Neuron (in vitro differentiated cells): ENCODE measurements at regions not wholly inside any gene's neighbourhood (a gene's known extent, or its start where the extent isn't known, plus 50 kb on each side); places are given as distances from the start of the nearest gene placed in this dataset.

Source experiments
- H2AFZ ChIP-seq: one replicate; pipeline ENCODE4 v1.6.1; 2013; ENCODE audit warnings: low read depth, mild to moderate bottlenecking, inconsistent platforms, low read length, moderate library complexity
- H3K27me3 ChIP-seq: one replicate; pipeline ENCODE4 v1.6.1; 2013; ENCODE audit warnings: low read length; ENCODE audit not compliant: insufficient read depth
- H3K36me3 ChIP-seq: one replicate; pipeline ENCODE4 v1.6.1; 2013; ENCODE audit warnings: low read length; ENCODE audit not compliant: insufficient read depth
- H3K4me1 ChIP-seq: one replicate; pipeline ENCODE4 v1.6.1; 2013; ENCODE audit warnings: low read length; ENCODE audit not compliant: insufficient read depth
- H3K4me3 ChIP-seq: 2 replicates; pipeline ENCODE4 v1.5.1; 2013; ENCODE audit warnings: mild to moderate bottlenecking, low read length, moderate library complexity
- H3K9me3 ChIP-seq: one replicate; pipeline ENCODE4 v1.6.1; 2013; ENCODE audit warnings: low read length

DNA sequence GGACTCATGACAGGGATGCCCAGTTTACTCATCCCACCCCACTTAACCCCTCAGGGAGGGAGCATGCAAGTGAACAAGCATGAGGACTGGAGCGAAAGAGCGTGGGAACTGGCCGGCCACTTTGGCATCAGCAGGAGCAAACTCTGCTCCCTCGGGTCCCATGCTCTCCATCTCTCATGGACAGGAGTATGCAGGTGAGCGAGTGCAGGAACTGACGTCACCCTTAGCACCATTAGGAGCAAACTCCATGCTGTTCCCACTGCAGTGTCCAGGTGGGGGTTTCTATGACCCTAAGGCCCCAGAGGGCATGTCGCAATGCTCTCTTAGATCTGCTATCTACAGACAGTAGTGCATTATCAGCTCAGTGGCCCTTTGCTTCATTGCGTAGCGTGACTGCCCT lies 821.8 kb upstream of the LRFN5 start:
- H3K4me3 ChIP-seq = no peak overlapping the region
- no peaks in the 10 kb centered on the region for H3K27me3 ChIP-seq

DNA sequence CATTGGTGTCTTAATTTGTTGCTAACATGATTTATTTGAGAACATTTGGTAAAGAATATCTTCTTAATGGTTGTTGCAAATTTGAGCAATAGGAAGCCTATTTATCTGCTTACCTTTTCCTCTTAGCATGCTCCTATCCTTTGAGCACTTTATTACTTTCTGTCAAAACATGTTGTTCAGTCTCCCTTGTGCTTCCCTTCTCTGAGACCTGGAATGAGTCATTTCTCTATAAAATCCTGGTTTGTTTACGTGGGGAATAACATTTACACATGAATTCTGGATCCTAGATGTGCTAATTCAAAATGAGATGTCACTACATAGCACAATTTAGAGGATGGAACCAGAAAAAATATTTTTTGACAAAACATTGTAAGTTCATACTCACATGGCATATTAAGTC lies 844.0 kb upstream of the LRFN5 start:
- Histone ChIP-seq H3K4me3 (no peak overlapping the region), H3K4me1 (no peaks in the 10 kb centered on the region), H2AFZ (no peak overlapping the region), H3K27me3 (no peaks in the 10 kb centered on the region), H3K36me3 (no peaks in the 10 kb centered on the region), H3K9me3 (no peaks in the 10 kb centered on the region)

More for the DNA sequence above, 821.8 kb upstream of the LRFN5 start:
- Histone ChIP-seq H3K9me3 (peaks cover 4% of the 10 kb centered on the region), H3K4me1 (no peaks in the 10 kb centered on the region), H3K36me3 (no peaks in the 10 kb centered on the region), H2AFZ (no peak overlapping the region)

DNA sequence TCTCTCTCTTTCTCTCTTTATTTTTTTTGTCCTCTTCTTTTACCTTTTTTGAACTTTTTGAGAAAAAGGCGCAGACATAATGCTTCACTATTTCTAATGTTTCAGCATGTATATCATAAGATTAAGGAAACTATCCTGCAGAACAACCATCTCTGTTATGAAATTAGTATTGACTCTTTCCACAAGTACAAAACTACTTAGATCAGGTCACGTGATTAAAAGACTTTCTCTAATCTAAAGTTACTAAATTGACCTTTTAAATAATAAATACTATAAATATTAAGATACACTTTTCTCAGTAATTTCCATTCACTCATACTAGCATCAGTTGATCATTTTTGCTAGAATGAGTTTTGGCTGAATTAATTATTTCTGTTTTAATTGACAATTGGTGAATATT lies 844.5 kb upstream of the LRFN5 start:
- Histone ChIP-seq H3K36me3 (no peaks in the 10 kb centered on the region), H3K4me3 (no peak overlapping the region), H2AFZ (no peak overlapping the region), H3K27me3 (no peaks in the 10 kb centered on the region), H3K9me3 (no peaks in the 10 kb centered on the region), H3K4me1 (no peaks in the 10 kb centered on the region)

DNA sequence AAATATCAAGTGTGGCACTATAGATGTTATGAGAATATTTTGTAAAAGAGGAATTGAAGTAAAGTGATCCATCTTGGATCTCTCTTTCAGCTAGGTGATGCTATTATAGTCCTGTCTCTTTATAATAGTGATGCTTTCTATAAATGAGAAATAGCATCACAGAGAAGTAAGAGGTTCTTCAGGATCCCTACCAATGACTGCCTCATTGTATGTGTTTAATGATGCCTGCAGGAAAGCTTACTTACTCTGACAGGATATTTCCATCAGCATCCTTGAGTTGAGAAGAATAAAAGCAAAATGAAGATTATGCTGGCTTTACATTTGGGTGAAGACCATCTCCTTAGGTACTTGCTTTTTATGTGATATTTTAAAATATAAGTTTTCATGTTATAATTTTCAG lies 846.0 kb upstream of the LRFN5 start:
- Histone ChIP-seq H2AFZ (no peak overlapping the region), H3K4me1 (no peaks in the 10 kb centered on the region), H3K27me3 (no peaks in the 10 kb centered on the region), H3K4me3 (no peak overlapping the region), H3K36me3 (no peaks in the 10 kb centered on the region), H3K9me3 (no peaks in the 10 kb centered on the region)

DNA sequence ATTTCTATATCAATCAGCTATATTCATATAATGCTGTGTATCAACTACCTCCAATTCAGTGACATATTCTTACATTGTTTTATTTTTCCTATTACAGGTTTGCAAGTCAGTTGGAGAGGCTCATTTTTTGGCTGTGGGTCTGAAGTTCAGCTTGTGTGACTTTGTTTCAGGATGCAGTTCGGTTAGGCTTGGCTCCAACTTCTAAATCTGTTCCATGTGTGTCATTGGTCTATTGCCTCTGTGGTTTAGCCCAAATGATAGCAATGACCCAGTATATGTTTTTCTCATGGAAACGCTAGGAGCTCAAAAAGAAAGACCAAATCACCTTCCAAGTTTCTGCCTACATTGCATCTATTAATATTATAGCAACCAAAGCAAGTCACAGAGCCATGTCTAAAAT lies 848.6 kb upstream of the LRFN5 start:
- Histone ChIP-seq H3K4me3 (no peak overlapping the region), H3K9me3 (no peaks in the 10 kb centered on the region), H3K27me3 (no peaks in the 10 kb centered on the region), H2AFZ (no peak overlapping the region), H3K36me3 (no peaks in the 10 kb centered on the region), H3K4me1 (no peaks in the 10 kb centered on the region)

DNA sequence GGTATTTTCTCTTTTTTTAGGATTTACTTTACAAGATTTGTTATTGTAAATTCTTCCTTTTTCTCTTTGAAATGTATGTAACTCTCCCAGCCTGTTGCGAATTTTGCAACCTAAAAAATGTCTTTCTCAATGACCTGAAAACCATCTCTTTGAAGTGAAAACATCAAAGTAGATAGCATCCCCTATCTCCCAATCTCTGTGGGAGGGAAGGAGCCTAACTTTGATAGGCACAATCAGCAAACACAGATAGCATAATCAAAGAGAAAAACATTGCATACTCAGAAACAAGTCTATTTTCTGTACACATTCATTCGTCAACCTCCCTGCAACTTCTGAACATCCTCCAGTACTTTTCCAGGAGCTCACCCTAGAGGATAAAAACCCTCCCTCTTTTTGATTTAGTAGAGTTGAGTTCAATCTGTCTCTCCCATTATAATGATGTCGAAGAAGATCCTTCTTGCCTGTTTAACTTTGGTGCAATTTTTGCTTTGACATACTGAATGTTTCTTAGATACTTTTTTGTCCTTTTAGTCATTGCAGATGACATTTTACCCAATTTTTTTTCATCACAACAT lies 849.2 kb upstream of the LRFN5 start:
- H3K36me3 ChIP-seq = no peaks in the 10 kb centered on the region
- H2AFZ ChIP-seq = no peak overlapping the region
- no peak overlapping the region for H3K4me3 ChIP-seq
- no peaks in the 10 kb centered on the region for H3K9me3 ChIP-seq
- no peaks in the 10 kb centered on the region for H3K4me1 ChIP-seq
- H3K27me3 ChIP-seq = no peaks in the 10 kb centered on the region

DNA sequence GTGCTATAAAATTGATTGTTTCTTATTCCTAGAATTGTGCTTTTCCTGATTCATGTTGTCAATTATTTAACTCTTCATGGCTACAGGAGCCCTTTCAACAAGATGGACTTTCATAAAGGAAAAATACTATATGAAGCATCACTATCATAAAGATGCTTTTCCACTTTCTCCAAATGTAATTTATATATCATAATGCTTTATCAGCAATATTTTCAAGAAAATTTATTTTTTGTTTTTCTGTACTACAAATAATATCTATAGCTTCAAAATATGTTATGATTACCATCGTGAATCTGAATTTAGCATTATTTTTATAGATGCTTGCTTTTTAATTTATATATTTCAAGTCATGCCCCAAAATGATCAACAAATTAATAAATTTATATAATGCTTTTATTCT lies 873.5 kb upstream of the LRFN5 start:
- Histone ChIP-seq H2AFZ (no peak overlapping the region), H3K9me3 (peaks cover 9% of the 10 kb centered on the region), H3K4me1 (no peaks in the 10 kb centered on the region), H3K36me3 (no peaks in the 10 kb centered on the region), H3K4me3 (no peak overlapping the region), H3K27me3 (no peaks in the 10 kb centered on the region)

DNA sequence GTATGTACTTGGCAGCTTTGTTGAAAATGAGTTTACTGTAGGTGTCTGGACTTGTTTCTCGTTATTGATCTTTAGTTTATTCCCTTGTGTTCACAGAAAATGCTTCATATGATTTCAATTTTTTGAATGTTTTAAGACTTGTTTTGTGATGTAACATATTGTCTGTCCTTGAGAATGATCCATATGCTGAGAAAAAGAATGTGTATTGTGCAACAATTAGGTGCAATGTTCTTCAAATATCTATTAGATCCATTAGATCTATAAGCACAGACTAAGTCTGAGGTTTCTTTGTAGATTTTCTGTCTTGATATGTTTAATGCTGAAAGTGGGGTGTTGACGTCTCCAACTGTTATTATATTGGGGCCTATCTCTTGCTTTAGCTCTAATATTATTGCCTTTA lies 879.6 kb upstream of the LRFN5 start:
- no peaks in the 10 kb centered on the region for H3K4me1 ChIP-seq
- H2AFZ ChIP-seq = no peak overlapping the region
- no peak overlapping the region for H3K4me3 ChIP-seq

DNA sequence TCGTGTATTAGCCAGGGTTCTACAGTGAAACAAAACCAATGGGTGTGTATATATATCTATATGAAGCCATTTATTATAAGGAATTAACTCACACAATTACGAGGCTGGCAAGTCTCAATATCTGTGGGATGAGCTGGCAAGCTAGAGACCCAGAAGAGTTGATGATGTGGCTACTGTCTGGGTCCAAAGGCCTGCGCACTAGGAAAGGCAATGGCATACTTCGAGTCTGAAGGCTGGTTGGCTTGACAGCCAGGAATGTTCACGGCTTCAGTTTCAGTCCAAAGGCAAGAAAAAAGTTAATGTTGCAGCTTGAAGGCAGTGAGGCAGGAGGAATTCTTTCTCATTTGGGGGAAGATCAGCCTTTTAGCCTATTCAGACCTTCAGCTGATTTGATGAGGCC lies 893.3 kb upstream of the LRFN5 start:
- Histone ChIP-seq H3K4me3 (no peak overlapping the region), H3K9me3 (peaks cover 14% of the 10 kb centered on the region), H3K4me1 (peaks cover 6% of the 10 kb centered on the region), H3K27me3 (no peaks in the 10 kb centered on the region), H3K36me3 (no peaks in the 10 kb centered on the region), H2AFZ (no peak overlapping the region)

More for the DNA sequence above, 879.6 kb upstream of the LRFN5 start:
- H3K27me3 ChIP-seq = no peaks in the 10 kb centered on the region
- no peaks in the 10 kb centered on the region for H3K36me3 ChIP-seq
- peaks cover 7% of the 10 kb centered on the region for H3K9me3 ChIP-seq

DNA sequence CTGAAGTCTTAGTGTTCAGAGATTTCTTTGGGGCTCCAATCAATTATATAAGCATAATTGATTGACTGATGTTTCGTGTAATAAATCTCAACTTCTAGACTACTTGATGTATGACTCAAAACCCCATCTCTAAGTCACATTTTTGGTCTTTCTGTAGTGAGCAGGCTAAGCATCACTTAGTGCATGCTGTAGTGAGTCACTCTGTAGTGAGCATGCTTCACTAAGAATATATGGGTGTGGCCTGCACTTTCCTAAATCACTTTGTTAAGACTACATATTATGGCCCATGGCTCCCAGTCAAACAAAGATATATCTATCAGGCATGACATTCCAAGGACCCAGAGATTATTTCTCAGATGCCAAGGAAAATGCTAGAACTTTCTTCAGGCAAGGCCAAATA lies 909.4 kb upstream of the LRFN5 start:
- H3K9me3 ChIP-seq = no peaks in the 10 kb centered on the region
- no peaks in the 10 kb centered on the region for H3K27me3 ChIP-seq
- no peak overlapping the region for H3K4me3 ChIP-seq
- no peak overlapping the region for H2AFZ ChIP-seq
- no peaks in the 10 kb centered on the region for H3K36me3 ChIP-seq
- H3K4me1 ChIP-seq = no peaks in the 10 kb centered on the region

DNA sequence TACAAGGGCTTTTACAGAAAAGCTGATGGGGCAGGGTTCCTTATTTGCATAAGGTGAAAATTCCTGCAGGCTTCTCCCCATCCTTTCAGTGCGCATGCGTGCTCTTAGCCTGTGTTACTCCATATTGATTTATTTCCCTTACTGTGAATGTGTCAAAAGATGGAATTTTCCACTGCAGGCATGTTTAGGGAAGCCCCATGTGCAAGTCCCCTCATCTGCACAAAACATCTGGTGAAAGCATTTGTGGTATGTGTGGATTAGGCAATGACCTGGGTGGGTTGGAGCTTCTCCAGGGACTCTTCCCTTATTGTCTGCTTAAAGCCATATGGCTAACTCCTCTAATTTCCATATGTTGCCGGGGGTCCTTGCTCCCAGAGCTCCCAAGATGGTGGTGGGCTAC lies 912.7 kb upstream of the LRFN5 start:
- H2AFZ ChIP-seq = no peak overlapping the region

DNA sequence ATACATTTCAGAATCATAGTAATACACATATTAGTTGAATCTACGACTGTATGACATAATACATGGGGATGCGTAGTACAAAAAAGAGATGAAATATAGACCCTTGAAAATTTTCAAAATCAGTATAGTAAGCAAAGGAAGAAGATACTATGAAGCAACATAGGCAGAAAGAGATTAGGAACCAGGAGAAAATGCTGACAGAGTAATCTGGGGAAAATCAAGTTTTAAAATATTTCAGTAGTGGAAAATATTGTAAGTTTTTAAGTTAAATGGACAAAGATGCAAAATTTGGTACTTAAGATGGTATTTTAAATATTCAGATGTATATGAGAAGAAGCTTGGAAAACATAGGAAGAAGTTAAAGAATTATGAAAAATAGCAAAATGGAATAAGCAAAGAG lies 915.6 kb upstream of the LRFN5 start:
- no peaks in the 10 kb centered on the region for H3K9me3 ChIP-seq
- no peaks in the 10 kb centered on the region for H3K36me3 ChIP-seq
- no peaks in the 10 kb centered on the region for H3K27me3 ChIP-seq
- H3K4me3 ChIP-seq = no peak overlapping the region
- no peak overlapping the region for H2AFZ ChIP-seq
- H3K4me1 ChIP-seq = no peaks in the 10 kb centered on the region

More for the DNA sequence above, 912.7 kb upstream of the LRFN5 start:
- Histone ChIP-seq H3K4me3 (no peak overlapping the region), H3K9me3 (no peaks in the 10 kb centered on the region), H3K36me3 (no peaks in the 10 kb centered on the region), H3K4me1 (no peaks in the 10 kb centered on the region), H3K27me3 (no peaks in the 10 kb centered on the region)

DNA sequence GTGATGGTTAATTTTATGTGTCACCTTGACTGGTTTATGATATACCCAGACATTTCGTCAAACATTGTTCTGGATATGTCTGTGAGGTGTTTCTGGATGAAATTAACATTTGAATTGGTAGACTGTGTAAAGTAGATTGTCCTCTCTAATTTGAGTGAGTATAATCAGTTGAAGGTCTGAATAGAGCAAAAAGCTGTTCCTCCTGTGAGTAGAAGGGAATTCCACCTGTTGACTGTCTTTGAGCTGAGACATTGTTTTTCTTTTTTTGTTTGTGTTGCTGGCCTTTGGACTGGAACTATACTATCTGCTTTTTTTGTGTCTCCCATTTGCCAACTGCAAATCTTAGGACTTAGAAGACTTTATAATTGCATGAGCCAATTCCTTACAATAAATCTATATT lies 920.9 kb upstream of the LRFN5 start:
- Histone ChIP-seq H3K9me3 (no peaks in the 10 kb centered on the region), H2AFZ (no peak overlapping the region), H3K4me3 (no peak overlapping the region), H3K4me1 (no peaks in the 10 kb centered on the region), H3K36me3 (no peaks in the 10 kb centered on the region), H3K27me3 (no peaks in the 10 kb centered on the region)

DNA sequence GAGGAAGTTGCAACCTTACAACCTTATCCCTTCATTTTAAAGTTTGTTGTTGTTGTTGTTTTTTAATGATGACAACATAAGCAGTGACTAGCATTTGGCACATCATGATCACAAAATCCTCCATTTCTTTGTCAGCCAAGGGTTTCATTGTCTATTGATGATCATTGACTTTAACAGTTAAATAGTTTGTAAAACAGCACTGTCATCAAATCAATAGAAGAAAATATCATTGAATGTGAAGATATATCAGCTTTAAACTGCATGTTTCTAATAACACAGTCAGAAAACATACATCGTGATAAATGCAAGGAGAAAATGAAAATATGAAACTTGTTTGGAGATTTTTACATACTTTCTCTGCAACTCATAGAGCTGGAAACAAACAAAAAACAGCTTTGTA lies 922.3 kb upstream of the LRFN5 start:
- Histone ChIP-seq H2AFZ (no peak overlapping the region), H3K27me3 (no peaks in the 10 kb centered on the region), H3K4me1 (no peaks in the 10 kb centered on the region), H3K9me3 (no peaks in the 10 kb centered on the region), H3K4me3 (no peak overlapping the region), H3K36me3 (no peaks in the 10 kb centered on the region)
